CD14-positive monocyte (primary cell): ENCODE measurements at regions not wholly inside any gene's neighbourhood (a gene's known extent, or its start where the extent isn't known, plus 50 kb on each side); places are given as distances from the start of the nearest gene placed in this dataset.

Experiments
- DNase-seq, 3 donors: peaks; one replicate each; pipeline ENCODE4 v3.0.0-alpha.2; 2011 to 2022
- H2AFZ ChIP-seq: 2 replicates; pipeline ENCODE4 v1.6.0; 2012; ENCODE audit warnings: mild to moderate bottlenecking, low read depth, low read length, inconsistent platforms; ENCODE audit not compliant: insufficient read depth, poor library complexity, severe bottlenecking
- H3K27ac ChIP-seq, 2 donors: 1 replicate in 1 of 2; 2 replicates in 1 of 2; pipeline ENCODE4 v1.5.1; 2012 to 2013; ENCODE audit warnings: low read length in 2 of 2, control low read depth in 1 of 2, inconsistent platforms in 1 of 2, low read depth in 1 of 2, mild to moderate bottlenecking in 1 of 2
- H3K27me3 ChIP-seq, 2 donors: one replicate each; pipeline versions ENCODE4 v1.6.0 to v1.6.1; 2011 to 2013; ENCODE audit warnings: low read length in 2 of 2; ENCODE audit not compliant: control insufficient read depth in 2 of 2, insufficient read depth in 2 of 2
- H3K36me3 ChIP-seq, 2 donors: replicated peaks in 1 of 2; 1 replicate in 1 of 2; 2 replicates in 1 of 2; pipeline versions ENCODE4 v1.5.1 to v1.6.1; 2012 to 2013; ENCODE audit warnings: low read length in 2 of 2, control low read depth in 1 of 2, inconsistent platforms in 1 of 2, mild to moderate bottlenecking in 1 of 2; ENCODE audit not compliant: insufficient read depth in 2 of 2, control insufficient read depth in 1 of 2
- H3K4me1 ChIP-seq, 2 donors: 1 replicate in 1 of 2; 2 replicates in 1 of 2; pipeline versions ENCODE4 v1.5.1 to v1.6.1; 2012 to 2013; ENCODE audit warnings: low read length in 2 of 2, control low read depth in 1 of 2, inconsistent platforms in 1 of 2, mild to moderate bottlenecking in 1 of 2, moderate library complexity in 1 of 2; ENCODE audit not compliant: insufficient read depth in 2 of 2, control insufficient read depth in 1 of 2
- H3K4me2 ChIP-seq: replicated peaks from 2 replicates; pipeline ENCODE3; 2012; ENCODE audit warnings: low read length, moderate library complexity, mild to moderate bottlenecking; ENCODE audit not compliant: poor library complexity, severe bottlenecking; ENCODE audit errors: extremely low read depth
- H3K4me3 ChIP-seq, 3 experiments: fragments of 200-600 bp in 1 of 3; sonication (generic) in 1 of 3; replicated peaks in 1 of 3; 1 replicate in 2 of 3; 2 replicates in 1 of 3; pipeline ENCODE4 v1.5.1; 2011 to 2013; ENCODE audit warnings: low read length in 3 of 3, mild to moderate bottlenecking in 3 of 3, control low read depth in 2 of 3, low read depth in 2 of 3, inconsistent platforms in 1 of 3, moderate library complexity in 1 of 3
- H3K79me2 ChIP-seq: 2 replicates; pipeline ENCODE4 v1.6.0; 2012; ENCODE audit warnings: mild to moderate bottlenecking, control low read depth, inconsistent platforms, low read length, moderate library complexity; ENCODE audit not compliant: insufficient read depth
- H3K9ac ChIP-seq: 2 replicates; pipeline ENCODE4 v1.6.0; 2017; ENCODE audit warnings: low read length, mild to moderate bottlenecking; ENCODE audit not compliant: insufficient read depth, poor library complexity, severe bottlenecking
- H3K9me3 ChIP-seq, 2 donors: replicated peaks in 1 of 2; 1 replicate in 1 of 2; 2 replicates in 1 of 2; pipeline versions ENCODE4 v1.5.1 to v1.6.1; 2012 to 2013; ENCODE audit warnings: low read length in 2 of 2, control low read depth in 1 of 2; ENCODE audit not compliant: control insufficient read depth in 1 of 2, insufficient read depth in 1 of 2
- H4K20me1 ChIP-seq: 2 replicates; pipeline ENCODE4 v1.6.0; 2012; ENCODE audit warnings: mild to moderate bottlenecking, low read length, control low read depth, moderate library complexity; ENCODE audit not compliant: insufficient read depth
- H3K27ac Mint-ChIP-seq, 7 donors: one replicate each; pipeline ENCODE4 v1.8.0; 2020; ENCODE audit warnings: mild to moderate bottlenecking in 7 of 7, mixed read lengths in 7 of 7, moderate library complexity in 6 of 7, inconsistent platforms in 2 of 7
- H3K27me3 Mint-ChIP-seq, 3 donors: one replicate each; pipeline ENCODE4 v1.8.0; 2021 to 2022; ENCODE audit warnings: low read depth in 3 of 3, mild to moderate bottlenecking in 3 of 3, mixed read lengths in 3 of 3, moderate library complexity in 3 of 3, inconsistent platforms in 1 of 3
- H3K36me3 Mint-ChIP-seq, 2 donors: one replicate each; pipeline ENCODE4 v1.8.0; 2020; ENCODE audit warnings: mixed read lengths in 2 of 2, inconsistent platforms in 1 of 2, mild to moderate bottlenecking in 1 of 2
- H3K4me1 Mint-ChIP-seq: one replicate; pipeline ENCODE4 v1.8.0; 2020; ENCODE audit warnings: mild to moderate bottlenecking, mixed read lengths
- H3K4me3 Mint-ChIP-seq, 2 donors: one replicate each; pipeline ENCODE4 v1.8.0; 2020; ENCODE audit warnings: mild to moderate bottlenecking in 2 of 2, mixed read lengths in 2 of 2, moderate library complexity in 1 of 2
- H3K9me3 Mint-ChIP-seq, 7 donors: one replicate each; pipeline ENCODE4 v1.8.0; 2020 to 2022; ENCODE audit warnings: mixed read lengths in 7 of 7, mild to moderate bottlenecking in 6 of 7, moderate library complexity in 6 of 7, inconsistent platforms in 2 of 7
- CTCF ChIP-seq: fragments of 200-600 bp; IDR thresholded peaks from one replicate; pipeline ENCODE4 v1.8.0; 2022; ENCODE audit warnings: antibody characterized with exemption, mild to moderate bottlenecking
- WGBS: methylation state at CpG from one replicate; pipeline ENCODE4 v1.1.5; 2013; ENCODE audit warnings: missing lambda C conversion rate; ENCODE audit not compliant: insufficient coverage; 5-methylcytosine and 5-hydroxymethylcytosine counted together
- intact Hi-C, 2 donors: fragments of 100-400 bp; cut with micrococcal nuclease; formaldehyde crosslinking; loops; one replicate each; pipeline versions ENCODE4 v1.15.0 to v1.15.1; 2023

GRCh38 chr10:90983914-90984549 lies 63.1 kb upstream of the ANKRD1 start:
- Histone ChIP-seq H3K79me2 (no peaks in the 10 kb centered on the region), H3K9me3 (no peaks in the 10 kb centered on the region), H3K27ac (no peak overlapping the region), H3K27me3 (no peaks in the 10 kb centered on the region), H2AFZ (no peak overlapping the region), H3K4me1 (no peaks in the 10 kb centered on the region), H3K36me3 (no peaks in the 10 kb centered on the region), H3K4me2 (no peak overlapping the region), H4K20me1 (no peaks in the 10 kb centered on the region), H3K9ac (no peak overlapping the region), H3K4me3 (no peak overlapping the region)
- Mint-ChIP-seq H3K4me1 (peaks cover 1% of the 10 kb centered on the region), H3K36me3 (no peaks in the 10 kb centered on the region), H3K27me3 (peaks cover 0 to 4% (median 1%) of the 10 kb centered on the region in 3 donors), H3K4me3 (no peak overlapping the region), H3K9me3 (peaks cover 0 to 2% (median 0%) of the 10 kb centered on the region in 7 donors), H3K27ac (no peak overlapping the region)
- intact Hi-C loops, result no loop called here
- WGBS, result 78% methylated on average over 4 of the region's 6 CpGs
- TF ChIP-seq CTCF, result no peak
- DNase-seq, result no peak

- Mint-ChIP-seq H3K4me3 (no peak overlapping the region), H3K36me3 (no peaks in the 10 kb centered on the region), H3K9me3 (peaks cover 0 to 2% (median 0%) of the 10 kb centered on the region in 7 donors), H3K4me1 (peaks cover 1% of the 10 kb centered on the region), H3K27me3 (peaks cover 0 to 2% (median 1%) of the 10 kb centered on the region in 3 donors), H3K27ac (no peak overlapping the region)
- no peaks in the 10 kb centered on the region for H3K27me3 ChIP-seq
- no peaks in the 10 kb centered on the region for H3K36me3 ChIP-seq
- no peak for TF ChIP-seq CTCF
- no peak for DNase-seq
- H3K27ac ChIP-seq, result no peak overlapping the region
- no peaks in the 10 kb centered on the region for H3K9me3 ChIP-seq
- H3K79me2 ChIP-seq, result no peaks in the 10 kb centered on the region
- no peaks in the 10 kb centered on the region for H4K20me1 ChIP-seq
- H3K4me2 ChIP-seq, result no peak overlapping the region
- no peaks in the 10 kb centered on the region for H3K4me1 ChIP-seq
- no peak overlapping the region for H3K4me3 ChIP-seq
- H2AFZ ChIP-seq, result no peak overlapping the region
- 100% methylated on average over 2 of the region's 3 CpGs for WGBS
- no peak overlapping the region for H3K9ac ChIP-seq
- intact Hi-C loops, result no loop called here
These were observed 64.0 kb upstream of the ANKRD1 start for GRCh38 chr10:90984898-90985297.
